Esophagus squamous epithelium (tissue), 5 donors: ENCODE measurements at regions not wholly inside any gene's neighbourhood (a gene's known extent, or its start where the extent isn't known, plus 50 kb on each side); places are given as distances from the start of the nearest gene placed in this dataset.
A peak's percentile ranks its signal among the peaks of the same experiment; 100 is the strongest.
"Not testable (repeated sequence)": the region's sequence is repeated elsewhere in the genome, so short reads cannot be mapped to it uniquely, and the experiment has no call there.

Experiments
- DNase-seq: peaks from one replicate; lab custom pipeline; 2025; lab: John Stamatoyannopoulos, UW
- H3K27ac ChIP-seq, 4 donors: fragments of 200-600 bp; sonication (generic); one replicate each; pipeline ENCODE4 v1.5.1; 2016 to 2019; ENCODE audit warnings: mild to moderate bottlenecking in 1 of 4
- H3K27me3 ChIP-seq, 4 donors: fragments of 200-600 bp; sonication (generic); 1 replicate in 3 of 4; 2 replicates in 1 of 4; pipeline versions ENCODE4 v1.5.1 to v1.6.0; 2017 to 2021; ENCODE audit warnings: antibody characterized with exemption in 1 of 4
- H3K36me3 ChIP-seq, 3 donors: fragments of 200-600 bp; sonication (generic); one replicate each; pipeline ENCODE4 v1.5.1; 2016 to 2019
- H3K4me1 ChIP-seq, 3 donors: fragments of 200-600 bp; sonication (generic); one replicate each; pipeline ENCODE4 v1.5.1; 2017 to 2019
- H3K4me3 ChIP-seq, 4 donors: fragments of 200-600 bp; sonication (generic); 1 replicate in 3 of 4; 2 replicates in 1 of 4; pipeline ENCODE4 v1.5.1; 2016 to 2019; ENCODE audit warnings: mild to moderate bottlenecking in 2 of 4, moderate library complexity in 1 of 4
- H3K9me3 ChIP-seq, 3 donors: fragments of 200-600 bp; sonication (generic); one replicate each; pipeline ENCODE4 v1.5.1; 2016 to 2019
- POLR2A ChIP-seq, 4 donors: fragments of 450-650 bp; IDR thresholded peaks; one replicate each; pipeline ENCODE4 v1.6.1; 2017; ENCODE audit warnings: antibody characterized with exemption in 4 of 4, mild to moderate bottlenecking in 4 of 4, moderate library complexity in 3 of 4
- WGBS, 2 donors: methylation state at CpG; one replicate each; pipeline ENCODE4 v1.1.5; 2018; 5-methylcytosine and 5-hydroxymethylcytosine counted together
- intact Hi-C: fragments of 100-400 bp; cut with DNase I; formaldehyde crosslinking; loops from one replicate; pipeline ENCODE4 v1.15.0; 2022
- TF ChIP-seq, protein P1 (sequence below), 6 experiments: fragments of 450-650 bp in 4 of 6; fragments of 200-600 bp in 2 of 6; sonication (generic) in 2 of 6; IDR thresholded peaks; one replicate each; pipeline ENCODE4 v1.5.1; 2016 to 2019; ENCODE audit warnings: antibody characterized with exemption in 6 of 6, mild to moderate bottlenecking in 4 of 6, moderate library complexity in 4 of 6
- donor health status: DM: yes; HTN: yes; CAD: no.

DNA sequence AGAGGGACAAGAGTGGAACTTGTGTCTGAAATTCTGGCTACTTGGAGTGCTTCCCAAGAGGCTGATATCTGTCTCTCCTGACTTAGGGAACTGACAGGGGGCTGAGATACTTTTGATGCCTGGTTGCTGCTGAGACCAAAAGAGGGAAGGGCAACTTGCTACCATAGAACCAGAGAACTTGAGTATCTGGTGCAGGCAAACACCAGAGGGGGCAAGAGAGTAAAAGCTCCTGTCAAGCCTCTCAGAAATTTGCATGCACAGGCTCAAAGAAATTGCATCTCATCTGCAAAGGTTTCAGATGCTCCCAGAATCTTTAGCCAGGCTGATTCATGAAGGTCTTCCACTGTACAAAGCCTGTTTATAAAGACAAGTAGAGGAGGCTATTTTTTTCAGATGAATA is 391.3 kb upstream of the FOXG1 start:
- intact Hi-C loops = no loop called here
- Histone ChIP-seq H3K36me3 (no peaks in the 10 kb centered on the region), H3K4me1 (no peaks in the 10 kb centered on the region), H3K4me3 (no peak overlapping the region), H3K27me3 (no peaks in the 10 kb centered on the region), H3K27ac (no peak overlapping the region), H3K9me3 (no peaks in the 10 kb centered on the region)
- TF ChIP-seq POLR2A (IDR thresholded peaks at IDR 0.05) = no peak
- TF ChIP-seq, protein P1, sequence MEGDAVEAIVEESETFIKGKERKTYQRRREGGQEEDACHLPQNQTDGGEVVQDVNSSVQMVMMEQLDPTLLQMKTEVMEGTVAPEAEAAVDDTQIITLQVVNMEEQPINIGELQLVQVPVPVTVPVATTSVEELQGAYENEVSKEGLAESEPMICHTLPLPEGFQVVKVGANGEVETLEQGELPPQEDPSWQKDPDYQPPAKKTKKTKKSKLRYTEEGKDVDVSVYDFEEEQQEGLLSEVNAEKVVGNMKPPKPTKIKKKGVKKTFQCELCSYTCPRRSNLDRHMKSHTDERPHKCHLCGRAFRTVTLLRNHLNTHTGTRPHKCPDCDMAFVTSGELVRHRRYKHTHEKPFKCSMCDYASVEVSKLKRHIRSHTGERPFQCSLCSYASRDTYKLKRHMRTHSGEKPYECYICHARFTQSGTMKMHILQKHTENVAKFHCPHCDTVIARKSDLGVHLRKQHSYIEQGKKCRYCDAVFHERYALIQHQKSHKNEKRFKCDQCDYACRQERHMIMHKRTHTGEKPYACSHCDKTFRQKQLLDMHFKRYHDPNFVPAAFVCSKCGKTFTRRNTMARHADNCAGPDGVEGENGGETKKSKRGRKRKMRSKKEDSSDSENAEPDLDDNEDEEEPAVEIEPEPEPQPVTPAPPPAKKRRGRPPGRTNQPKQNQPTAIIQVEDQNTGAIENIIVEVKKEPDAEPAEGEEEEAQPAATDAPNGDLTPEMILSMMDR (IDR thresholded peaks at IDR 0.05) = peak in 5 of 6 experiments; percentile 22 to 60 (median 27)
- DNase-seq = no peak

DNA sequence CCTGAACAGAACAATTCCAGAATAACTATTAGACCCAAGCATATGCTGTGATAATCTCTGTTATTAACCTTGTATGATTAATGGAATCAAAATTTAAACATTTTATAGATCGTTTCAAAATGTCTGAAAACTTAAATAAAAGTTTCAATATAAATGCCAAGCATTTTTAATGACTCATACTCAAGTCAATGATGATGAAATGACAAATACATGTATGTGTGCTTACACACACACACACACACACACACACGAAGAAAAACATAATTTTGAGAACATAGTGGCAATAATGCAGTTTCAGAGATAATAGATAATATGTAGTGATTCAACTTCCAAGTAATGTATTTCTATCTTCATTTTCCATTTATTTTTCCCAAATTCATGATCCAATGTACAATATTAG is 384.9 kb upstream of the FOXG1 start:
- TF ChIP-seq POLR2A (IDR thresholded peaks at IDR 0.05) = no peak
- TF ChIP-seq, protein P1 (IDR thresholded peaks at IDR 0.05) = no peak
- no peaks in the 10 kb centered on the region for H3K36me3 ChIP-seq
- peaks cover 0 to 4% (median 0%) of the 10 kb centered on the region in 3 donors for H3K4me1 ChIP-seq
- WGBS, 2 donors = 26 to 38% methylated on average over 2 of the region's 2 CpGs
- no peak for DNase-seq
- intact Hi-C loops = no loop called here
- H3K4me3 ChIP-seq = no peak overlapping the region
- no peaks in the 10 kb centered on the region for H3K9me3 ChIP-seq
- H3K27me3 ChIP-seq = no peaks in the 10 kb centered on the region
- H3K27ac ChIP-seq = no peak overlapping the region

DNA sequence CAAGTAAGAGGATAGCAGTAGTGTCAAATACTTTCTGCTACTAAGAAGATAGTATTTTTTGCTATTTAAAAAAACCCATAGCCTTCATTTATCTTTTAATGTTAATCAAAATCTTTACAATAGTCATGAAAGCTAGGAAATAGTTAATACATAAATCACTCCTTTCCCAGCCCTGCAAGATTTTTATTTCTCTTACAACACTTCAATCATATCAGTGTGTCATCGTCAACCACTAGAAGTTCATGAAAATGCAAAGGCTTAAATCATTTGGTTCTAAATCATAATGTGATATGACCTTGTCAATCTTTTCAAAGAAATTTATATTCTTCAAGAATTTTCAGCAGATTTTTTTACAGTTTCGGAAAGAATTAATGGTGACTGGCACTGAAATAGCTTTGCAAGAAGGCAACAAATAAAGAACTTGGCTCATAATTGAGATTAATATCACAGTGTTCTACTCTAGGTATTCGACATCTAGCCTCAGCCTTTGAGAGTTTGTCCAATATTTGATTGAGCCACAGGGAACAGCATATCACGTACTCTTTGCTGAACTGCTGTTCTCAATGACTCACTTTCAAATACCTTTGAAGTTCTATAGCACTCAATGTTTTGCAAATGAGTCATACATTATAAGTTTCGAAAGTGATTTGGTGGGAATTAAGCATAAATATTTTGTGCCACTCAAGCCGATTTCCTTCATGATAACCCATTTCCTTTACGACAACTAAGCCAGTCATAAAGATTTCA is 384.0 kb upstream of the FOXG1 start:
- Histone ChIP-seq H3K4me1 (peaks cover 0 to 4% (median 0%) of the 10 kb centered on the region in 3 donors), H3K4me3 (no peak overlapping the region), H3K9me3 (no peaks in the 10 kb centered on the region), H3K27me3 (no peaks in the 10 kb centered on the region), H3K27ac (no peak overlapping the region), H3K36me3 (no peaks in the 10 kb centered on the region)
- TF ChIP-seq POLR2A (IDR thresholded peaks at IDR 0.05) = no peak
- TF ChIP-seq, protein P1 (IDR thresholded peaks at IDR 0.05) = no peak
- 36 to 53% methylated on average over 7 of the region's 7 CpGs for WGBS, 2 donors
- DNase-seq = no peak
- intact Hi-C loops = no loop called here

DNA sequence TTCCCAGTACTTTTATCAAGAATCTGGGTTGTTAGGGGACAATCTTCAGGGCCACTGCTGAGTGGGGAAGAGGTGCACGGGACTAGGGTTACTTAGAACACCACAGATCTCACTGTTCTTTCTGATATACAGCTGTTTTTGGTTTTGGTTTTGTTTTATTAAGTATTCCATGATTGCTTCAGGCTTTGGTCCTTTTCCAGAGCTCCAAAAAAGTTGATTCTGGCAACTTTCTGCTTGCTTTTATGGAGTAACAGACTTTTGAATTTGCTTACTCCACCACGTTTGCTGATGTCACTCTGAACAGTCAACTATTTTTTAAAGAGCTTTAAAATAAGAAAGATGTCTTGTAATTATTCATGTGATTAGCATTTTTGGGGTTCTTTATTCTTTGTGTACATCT is 368.1 kb upstream of the FOXG1 start:
- WGBS, 2 donors = 23 to 50% methylated on average over 2 of the region's 2 CpGs
- intact Hi-C loops = no loop called here
- no peaks in the 10 kb centered on the region for H3K4me1 ChIP-seq
- no peaks in the 10 kb centered on the region for H3K27me3 ChIP-seq
- DNase-seq = no peak
- no peak overlapping the region for H3K4me3 ChIP-seq
- no peaks in the 10 kb centered on the region for H3K9me3 ChIP-seq
- TF ChIP-seq POLR2A (IDR thresholded peaks at IDR 0.05) = no peak
- TF ChIP-seq, protein P1 (IDR thresholded peaks at IDR 0.05) = no peak
- H3K27ac ChIP-seq = no peak overlapping the region
- H3K36me3 ChIP-seq = no peaks in the 10 kb centered on the region

DNA sequence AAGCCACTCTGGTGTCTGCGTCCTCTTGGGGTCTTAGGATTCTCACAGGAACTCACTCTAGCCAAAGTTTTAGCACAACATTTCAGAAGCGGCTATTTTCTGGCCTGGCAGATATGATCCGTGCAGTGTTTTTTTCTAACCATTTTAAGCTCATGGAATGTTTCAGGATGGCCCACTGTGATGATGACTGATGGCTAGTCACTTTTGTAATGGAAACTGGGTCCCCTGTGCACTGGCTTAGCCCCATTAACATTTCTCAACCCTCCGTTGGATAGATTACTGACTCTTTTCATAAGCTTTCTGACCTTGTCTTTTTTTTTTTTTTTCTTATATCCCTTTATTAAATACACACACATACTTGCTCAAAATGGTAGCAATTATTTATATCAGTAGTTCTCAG is 364.9 kb upstream of the FOXG1 start:
- H3K27ac ChIP-seq, H3K9me3 ChIP-seq, DNase-seq, H3K4me1 ChIP-seq, intact Hi-C loops, H3K27me3 ChIP-seq, H3K4me3 ChIP-seq, H3K36me3 ChIP-seq: not testable (repeated sequence)
- 100% methylated on average over 1 of the region's 4 CpGs; no CpG with 5 or more reads in 1 of the 2 donors for whole genome bisulfite sequencing, 2 donors
